A549 (cell line): ENCODE measurements at regions not wholly inside any gene's neighbourhood (a gene's known extent, or its start where the extent isn't known, plus 50 kb on each side); places are given as distances from the start of the nearest gene placed in this dataset.

ENCODE experiments used
- CTCF ChIP-seq: fragments of >200 bp; sonication (Bioruptor Twin); formaldehyde crosslinking; IDR thresholded peaks from 3 replicates; pipeline ENCODE4 v1.5.1; 2016
- ELK1 ChIP-seq: fragments of 150-350 bp; IDR thresholded peaks from 2 replicates; pipeline ENCODE4 v1.6.1; 2014; ENCODE audit warnings: low read depth, mild to moderate bottlenecking, low read length
- EP300 ChIP-seq, 2 experiments: fragments of >200 bp; sonication (Bioruptor Twin); formaldehyde crosslinking; IDR thresholded peaks; 2 replicates in 1 of 2; 3 replicates in 1 of 2; pipeline ENCODE4 v1.6.1; 2016 to 2017
- JUN ChIP-seq, 2 experiments: fragments of >200 bp; sonication (Bioruptor Twin); formaldehyde crosslinking; IDR thresholded peaks; 2 replicates in 1 of 2; 3 replicates in 1 of 2; pipeline ENCODE4 v1.6.1; 2016 to 2017
- RCOR1 ChIP-seq: fragments of 150-350 bp; IDR thresholded peaks from 2 replicates; pipeline ENCODE4 v1.6.1; 2014; ENCODE audit warnings: antibody characterized with exemption, low read length, low read depth
- SMC3 ChIP-seq: fragments of >200 bp; sonication (Bioruptor Twin); formaldehyde crosslinking; IDR thresholded peaks from 3 replicates; pipeline ENCODE4 v1.6.1; 2018; ENCODE audit warnings: inconsistent platforms
- USF2 ChIP-seq: fragments of 450-650 bp; IDR thresholded peaks from 2 replicates; pipeline ENCODE4 v1.6.1; 2014; ENCODE audit warnings: antibody characterized with exemption

GRCh38 chr3:13218541-13218908 is 145.3 kb upstream of the IQSEC1 start:
- TF ChIP-seq ELK1 (no peak), RCOR1 (no peak), EP300 (IDR thresholded peaks at IDR 0.05) (no peak), CTCF (no peak), JUN (IDR thresholded peaks at IDR 0.05) (no peak), SMC3 (no peak), USF2 (no peak)
